ENCODE measurements at regions not wholly inside any gene's neighbourhood (a gene's known extent, or its start where the extent isn't known, plus 50 kb on each side); places are given as distances from the start of the nearest gene placed in this dataset.

DNA sequence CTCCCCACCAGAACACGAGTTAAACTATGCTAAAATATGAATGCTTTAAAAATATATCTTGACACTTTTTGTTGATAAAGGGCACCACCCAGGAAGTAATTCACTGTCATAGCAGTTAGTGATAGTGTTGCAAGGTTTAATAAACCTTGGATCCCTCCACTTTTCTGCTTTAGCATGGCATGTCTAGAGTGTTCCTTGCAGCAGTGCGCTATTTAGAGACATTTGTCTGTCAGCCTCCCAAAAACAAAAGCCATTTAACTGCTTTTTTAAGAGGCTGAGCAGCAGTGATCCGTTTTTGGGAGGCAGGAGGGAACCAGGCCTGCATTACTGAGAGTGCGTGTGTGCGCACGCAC is 69.6 kb upstream of the RAB11FIP2 start:
- TF ChIP-seq, protein P1, sequence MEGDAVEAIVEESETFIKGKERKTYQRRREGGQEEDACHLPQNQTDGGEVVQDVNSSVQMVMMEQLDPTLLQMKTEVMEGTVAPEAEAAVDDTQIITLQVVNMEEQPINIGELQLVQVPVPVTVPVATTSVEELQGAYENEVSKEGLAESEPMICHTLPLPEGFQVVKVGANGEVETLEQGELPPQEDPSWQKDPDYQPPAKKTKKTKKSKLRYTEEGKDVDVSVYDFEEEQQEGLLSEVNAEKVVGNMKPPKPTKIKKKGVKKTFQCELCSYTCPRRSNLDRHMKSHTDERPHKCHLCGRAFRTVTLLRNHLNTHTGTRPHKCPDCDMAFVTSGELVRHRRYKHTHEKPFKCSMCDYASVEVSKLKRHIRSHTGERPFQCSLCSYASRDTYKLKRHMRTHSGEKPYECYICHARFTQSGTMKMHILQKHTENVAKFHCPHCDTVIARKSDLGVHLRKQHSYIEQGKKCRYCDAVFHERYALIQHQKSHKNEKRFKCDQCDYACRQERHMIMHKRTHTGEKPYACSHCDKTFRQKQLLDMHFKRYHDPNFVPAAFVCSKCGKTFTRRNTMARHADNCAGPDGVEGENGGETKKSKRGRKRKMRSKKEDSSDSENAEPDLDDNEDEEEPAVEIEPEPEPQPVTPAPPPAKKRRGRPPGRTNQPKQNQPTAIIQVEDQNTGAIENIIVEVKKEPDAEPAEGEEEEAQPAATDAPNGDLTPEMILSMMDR (IDR thresholded peaks at IDR 0.05) = no peak
- TF ChIP-seq POLR2A (IDR thresholded peaks at IDR 0.05) (no peak), EP300 (IDR thresholded peaks at IDR 0.05) (no peak)
